DOHH2 (cell line): ENCODE measurements at regions not wholly inside any gene's neighbourhood (a gene's known extent, or its start where the extent isn't known, plus 50 kb on each side); places are given as distances from the start of the nearest gene placed in this dataset.

Experiments
- H3F3A ChIP-seq: fragments of 200-600 bp; sonication (generic), shearing (Covaris generic); 2 replicates; pipeline ENCODE4 v1.6.0; 2016; ENCODE audit warnings: antibody characterized with exemption, mild to moderate bottlenecking; ENCODE audit not compliant: control insufficient read depth, insufficient read depth
- H3K27ac ChIP-seq: fragments of 200-600 bp; sonication (generic); 2 replicates; pipeline ENCODE4 v1.5.1; 2014; ENCODE audit warnings: low read depth, mild to moderate bottlenecking, low read length, moderate library complexity
- H3K27me3 ChIP-seq: fragments of 200-600 bp; sonication (generic); 2 replicates; pipeline ENCODE4 v1.6.1; 2014; ENCODE audit warnings: mild to moderate bottlenecking, low read length, mixed read lengths; ENCODE audit not compliant: control insufficient read depth
- H3K36me3 ChIP-seq: fragments of 200-600 bp; sonication (generic); 2 replicates; pipeline ENCODE4 v1.6.1; 2014; ENCODE audit warnings: mild to moderate bottlenecking, low read length, moderate library complexity, mixed read lengths; ENCODE audit not compliant: control insufficient read depth
- H3K4me1 ChIP-seq: fragments of 200-600 bp; sonication (generic); 2 replicates; pipeline ENCODE4 v1.6.1; 2014; ENCODE audit warnings: mild to moderate bottlenecking, low read length, mixed read lengths; ENCODE audit not compliant: control insufficient read depth
- H3K4me2 ChIP-seq: fragments of 200-600 bp; sonication (generic); 2 replicates; pipeline ENCODE4 v1.6.0; 2014; ENCODE audit warnings: mild to moderate bottlenecking, low read length, moderate library complexity
- H3K4me3 ChIP-seq: fragments of 200-600 bp; sonication (generic); 2 replicates; pipeline ENCODE4 v1.5.1; 2014; ENCODE audit warnings: mild to moderate bottlenecking, low read length, mixed read lengths
- H3K79me2 ChIP-seq: fragments of 200-600 bp; sonication (generic); 2 replicates; pipeline ENCODE4 v1.6.1; 2014; ENCODE audit warnings: mild to moderate bottlenecking, low read length, mixed read lengths; ENCODE audit not compliant: control insufficient read depth
- H3K9me2 ChIP-seq: fragments of 200-600 bp; sonication (generic); replicated peaks from 2 replicates; pipeline ENCODE4 v1.6.1; 2014; ENCODE audit warnings: mild to moderate bottlenecking, low read length, mixed read lengths; ENCODE audit not compliant: control insufficient read depth
- H3K9me3 ChIP-seq: fragments of 200-600 bp; sonication (generic); 2 replicates; pipeline ENCODE4 v1.6.1; 2014; ENCODE audit warnings: antibody characterized with exemption, low read length, mixed read lengths; ENCODE audit not compliant: control insufficient read depth, insufficient read depth
- H4K20me1 ChIP-seq: fragments of 200-600 bp; sonication (generic); 2 replicates; pipeline ENCODE4 v1.6.0; 2014; ENCODE audit warnings: low read depth, mild to moderate bottlenecking, antibody characterized with exemption, low read length, moderate library complexity; ENCODE audit not compliant: control insufficient read depth, insufficient read depth
- CTCF ChIP-seq: fragments of 200-600 bp; sonication (generic); IDR thresholded peaks from one replicate; pipeline ENCODE4 v1.5.1; 2014; ENCODE audit warnings: antibody characterized with exemption, mild to moderate bottlenecking, low read depth, low read length; ENCODE audit not compliant: poor library complexity, severe bottlenecking
- EZH2phosphoT487 ChIP-seq: fragments of 200-600 bp; sonication (generic); IDR thresholded peaks from 2 replicates; pipeline ENCODE4 v1.6.1; 2017; ENCODE audit warnings: borderline replicate concordance, mild to moderate bottlenecking, antibody characterized with exemption, low read length, moderate library complexity, mixed read lengths

GRCh38 chr5:111934511-111934910 is 177.5 kb upstream of the NREP start:
- Histone ChIP-seq H3K9me3 (no peaks in the 10 kb centered on the region), H3F3A (no peaks in the 10 kb centered on the region), H3K27me3 (no peaks in the 10 kb centered on the region), H3K4me3 (no peak overlapping the region), H4K20me1 (no peaks in the 10 kb centered on the region), H3K9me2 (no peaks in the 10 kb centered on the region), H3K4me1 (no peaks in the 10 kb centered on the region), H3K79me2 (no peaks in the 10 kb centered on the region), H3K4me2 (no peak overlapping the region), H3K27ac (no peak overlapping the region), H3K36me3 (no peaks in the 10 kb centered on the region)
- TF ChIP-seq CTCF, result no peak
- no peak for TF ChIP-seq EZH2phosphoT487

GRCh38 chr5:111933086-111933485 is 176.1 kb upstream of the NREP start:
- peaks cover 3% of the 10 kb centered on the region; the same call in 1 of the 2 replicates for H3K4me1 ChIP-seq
- H3K79me2 ChIP-seq, result no peaks in the 10 kb centered on the region
- H3F3A ChIP-seq, result no peaks in the 10 kb centered on the region
- no peaks in the 10 kb centered on the region for H3K9me3 ChIP-seq
- H3K36me3 ChIP-seq, result no peaks in the 10 kb centered on the region
- no peaks in the 10 kb centered on the region for H4K20me1 ChIP-seq
- no peaks in the 10 kb centered on the region for H3K27me3 ChIP-seq
- H3K4me2 ChIP-seq, result no peak overlapping the region
- H3K4me3 ChIP-seq, result no peak overlapping the region
- TF ChIP-seq EZH2phosphoT487 (no peak), CTCF (no peak)
- H3K27ac ChIP-seq, result no peak overlapping the region
- no peaks in the 10 kb centered on the region for H3K9me2 ChIP-seq

- Histone ChIP-seq H3K9me3 (no peaks in the 10 kb centered on the region), H3K27me3 (no peaks in the 10 kb centered on the region), H3K4me2 (no peak overlapping the region), H3K79me2 (no peaks in the 10 kb centered on the region), H3K4me3 (no peak overlapping the region), H3K9me2 (no peaks in the 10 kb centered on the region), H3K36me3 (no peaks in the 10 kb centered on the region), H3F3A (no peaks in the 10 kb centered on the region), H3K4me1 (peaks cover 3% of the 10 kb centered on the region; the same call in 1 of the 2 replicates), H3K27ac (no peak overlapping the region), H4K20me1 (no peaks in the 10 kb centered on the region)
- TF ChIP-seq EZH2phosphoT487 (no peak), CTCF (no peak)
Observed at GRCh38 chr5:111932628-111933027, 175.6 kb upstream of the NREP start.

GRCh38 chr5:111932199-111932598 is 175.2 kb upstream of the NREP start:
- Histone ChIP-seq H3K9me2 (no peaks in the 10 kb centered on the region), H3K36me3 (no peaks in the 10 kb centered on the region), H3K27me3 (no peaks in the 10 kb centered on the region), H4K20me1 (no peaks in the 10 kb centered on the region), H3K79me2 (no peaks in the 10 kb centered on the region), H3K4me2 (no peak overlapping the region), H3K4me1 (peaks cover 3% of the 10 kb centered on the region; the same call in 1 of the 2 replicates), H3K9me3 (no peaks in the 10 kb centered on the region), H3F3A (no peaks in the 10 kb centered on the region), H3K4me3 (no peak overlapping the region), H3K27ac (no peak overlapping the region)
- no peak for TF ChIP-seq CTCF
- no peak for TF ChIP-seq EZH2phosphoT487
